Activated CD4-positive, alpha-beta T cell treated with anti-CD3 and anti-CD28 coated beads, Interleukin-2, amount 10 ng/mL, durations not matched to agents 7 days and 5 days (primary cell): ENCODE measurements at regions not wholly inside any gene's neighbourhood (a gene's known extent, or its start where the extent isn't known, plus 50 kb on each side); places are given as distances from the start of the nearest gene placed in this dataset.

Source experiments
- CTCF ChIA-PET: fragments of 350-600 bp; sonication (Branson Sonifier 250); formaldehyde crosslinking; loops from one replicate; lab custom pipeline; 2021; ENCODE audit warnings: antibody characterized with exemption; lab: Charles Lee
- POLR2A ChIA-PET: fragments of 350-600 bp; sonication (Branson Sonifier 250); formaldehyde crosslinking; loops from one replicate; lab custom pipeline; 2021; ENCODE audit warnings: antibody characterized with exemption; lab: Charles Lee
- DNase-seq: peaks from one replicate; pipeline ENCODE4 v3.0.0-alpha.2; 2020
- H3K27ac Mint-ChIP-seq: one replicate; pipeline ENCODE4 v1.8.0; 2021; ENCODE audit warnings: mild to moderate bottlenecking, moderate library complexity, mixed read lengths
- H3K27me3 Mint-ChIP-seq: one replicate; pipeline ENCODE4 v1.8.0; 2021; ENCODE audit warnings: mixed read lengths
- H3K36me3 Mint-ChIP-seq: one replicate; pipeline ENCODE4 v1.8.0; 2021; ENCODE audit warnings: low read depth, mixed read lengths
- H3K4me1 Mint-ChIP-seq: one replicate; pipeline ENCODE4 v1.8.0; 2021; ENCODE audit warnings: mixed read lengths
- H3K4me3 Mint-ChIP-seq: one replicate; pipeline ENCODE4 v1.8.0; 2021; ENCODE audit warnings: mild to moderate bottlenecking, moderate library complexity, mixed read lengths
- H3K9me3 Mint-ChIP-seq: one replicate; pipeline ENCODE4 v1.8.0; 2021; ENCODE audit warnings: mixed read lengths

DNA sequence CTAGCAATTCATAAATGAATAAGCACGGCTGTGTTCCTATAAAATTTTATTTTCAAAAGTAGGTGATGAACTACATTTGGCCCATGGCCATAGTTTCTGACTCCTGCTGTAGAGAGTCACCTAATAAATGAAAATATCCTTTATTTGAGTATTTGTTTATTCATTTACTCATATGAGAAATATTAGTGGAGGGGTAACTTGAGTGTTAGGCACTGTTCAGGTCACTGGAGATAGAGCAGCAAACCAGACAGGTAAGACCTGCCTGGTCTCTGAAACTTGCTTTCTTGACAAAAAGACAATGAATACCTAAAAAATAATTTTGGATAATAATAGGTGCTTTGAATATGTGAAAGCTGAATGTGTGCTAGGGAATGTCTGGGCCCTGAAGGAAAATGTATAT, 68.8 kb downstream of the YIPF5 start:
- Mint-ChIP-seq H3K4me3 (no peak overlapping the region), H3K27ac (no peak overlapping the region), H3K27me3 (no peaks in the 10 kb centered on the region), H3K4me1 (no peaks in the 10 kb centered on the region), H3K36me3 (no peaks in the 10 kb centered on the region), H3K9me3 (no peaks in the 10 kb centered on the region)
- ChIA-PET POLR2A (no interaction called here), CTCF (no interaction called here)
- DNase-seq: no peak

DNA sequence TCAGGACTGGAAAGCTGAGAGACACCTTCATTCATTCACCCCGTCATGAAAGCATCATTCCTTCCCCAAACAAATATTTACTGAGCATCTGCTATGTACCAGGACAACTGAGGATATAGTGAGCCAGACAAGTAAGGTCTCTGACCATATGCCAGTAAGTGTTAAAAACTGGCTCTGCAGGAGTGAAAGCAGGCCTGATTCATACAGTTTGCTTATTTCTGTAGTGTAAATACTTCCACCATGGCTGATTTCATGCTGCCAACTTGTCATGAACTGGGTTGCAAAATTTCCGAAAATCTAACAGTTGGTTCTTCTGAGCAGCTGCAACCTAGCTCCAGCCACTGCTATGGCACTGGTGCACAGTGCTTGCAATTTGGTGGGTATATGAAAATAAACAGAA, 68.1 kb downstream of the YIPF5 start:
- DNase-seq: no peak
- H3K36me3 Mint-ChIP-seq: no peaks in the 10 kb centered on the region
- CTCF ChIA-PET: no interaction called here
- H3K4me3 Mint-ChIP-seq: no peak overlapping the region
- POLR2A ChIA-PET: no interaction called here
- no peaks in the 10 kb centered on the region for H3K9me3 Mint-ChIP-seq
- H3K27me3 Mint-ChIP-seq: no peaks in the 10 kb centered on the region
- H3K4me1 Mint-ChIP-seq: no peaks in the 10 kb centered on the region
- H3K27ac Mint-ChIP-seq: no peak overlapping the region

DNA sequence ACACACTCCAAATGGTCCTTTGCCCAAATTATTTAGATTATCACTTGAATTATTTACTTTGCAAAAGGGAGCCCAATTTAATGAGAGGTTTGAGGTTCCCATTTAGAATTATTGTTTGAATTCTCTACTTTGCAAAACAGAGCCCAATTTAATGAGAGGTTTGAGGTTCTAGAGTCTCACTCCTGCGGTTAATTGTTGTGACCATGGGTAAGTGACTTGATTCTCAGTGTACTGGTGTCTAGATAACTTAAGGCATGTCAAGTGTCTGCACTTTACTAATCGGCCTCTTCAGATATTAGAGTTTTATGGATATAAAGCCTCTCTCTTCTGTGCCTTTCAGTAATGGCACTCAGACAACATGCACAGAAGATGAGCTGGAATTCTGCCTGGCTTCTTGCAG, 67.5 kb downstream of the YIPF5 start:
- ChIA-PET CTCF (no interaction called here), POLR2A (no interaction called here)
- no peaks in the 10 kb centered on the region for H3K36me3 Mint-ChIP-seq
- no peak overlapping the region for H3K27ac Mint-ChIP-seq
- H3K9me3 Mint-ChIP-seq: no peaks in the 10 kb centered on the region
- H3K4me1 Mint-ChIP-seq: no peaks in the 10 kb centered on the region
- H3K27me3 Mint-ChIP-seq: peaks cover 1% of the 10 kb centered on the region
- DNase-seq: no peak
- H3K4me3 Mint-ChIP-seq: no peak overlapping the region

DNA sequence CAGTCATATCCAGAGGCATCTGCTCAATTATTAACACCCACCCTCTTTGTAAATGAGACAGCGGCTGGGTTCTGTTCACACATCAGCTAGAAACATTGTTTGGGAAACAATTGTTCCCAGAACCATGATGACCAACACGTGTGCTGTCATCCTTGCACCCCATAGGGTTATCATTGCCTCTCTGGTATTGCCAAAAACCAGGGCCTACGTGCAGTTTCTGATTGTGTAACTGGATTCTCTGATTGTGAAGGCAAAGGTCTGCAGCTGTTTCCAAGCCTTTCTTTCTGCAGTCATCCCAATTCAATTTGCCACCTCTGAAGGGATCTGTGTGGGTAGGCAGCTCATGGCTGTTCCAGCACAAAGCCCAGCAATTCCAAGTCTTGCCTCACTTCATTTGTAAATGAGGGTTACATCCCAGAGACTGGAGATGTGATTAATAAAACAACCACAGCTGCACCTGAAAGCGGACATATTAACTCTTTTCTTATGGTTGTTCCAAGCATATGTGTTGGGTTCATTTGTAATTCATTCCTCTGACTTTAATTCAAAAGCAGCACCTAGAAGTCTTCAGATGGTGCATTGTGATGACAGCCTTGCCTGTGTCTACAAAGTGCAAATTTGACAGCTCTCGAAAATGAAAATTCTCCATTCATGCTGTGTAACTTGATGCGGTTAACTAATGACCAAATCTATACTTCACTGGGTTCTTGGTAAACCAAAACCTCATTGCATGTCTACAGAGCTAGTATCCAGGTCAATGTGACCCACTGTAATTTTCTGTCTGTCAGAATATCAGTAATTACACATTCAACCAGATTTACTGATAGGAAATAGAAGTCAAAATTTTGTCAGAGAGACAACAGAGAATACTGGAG, 66.6 kb downstream of the YIPF5 start:
- Mint-ChIP-seq H3K4me1 (no peaks in the 10 kb centered on the region), H3K27me3 (peaks cover 2% of the 10 kb centered on the region), H3K36me3 (no peaks in the 10 kb centered on the region), H3K9me3 (no peaks in the 10 kb centered on the region), H3K27ac (no peak overlapping the region), H3K4me3 (no peak overlapping the region)
- ChIA-PET POLR2A (no interaction called here), CTCF (no interaction called here)
- no peak for DNase-seq

DNA sequence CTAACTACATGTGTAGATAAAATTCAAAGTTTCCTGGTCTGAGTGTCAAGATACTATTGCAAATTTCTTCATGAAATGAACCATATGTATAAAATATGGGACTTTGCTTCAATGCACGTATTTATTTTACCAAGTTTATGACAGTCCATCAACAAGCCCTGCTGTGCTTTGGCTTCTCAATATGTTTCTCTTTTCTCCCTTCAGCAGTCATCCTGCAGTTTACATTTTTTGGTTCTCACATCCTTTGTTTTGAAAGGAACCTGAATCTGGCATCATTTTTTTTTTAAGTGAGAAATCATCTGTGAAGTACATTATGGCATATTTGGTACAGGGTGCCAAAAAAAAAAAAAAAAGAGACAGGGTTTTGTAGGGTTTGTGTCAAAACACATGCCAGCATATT, 65.1 kb downstream of the YIPF5 start:
- no peak for DNase-seq
- ChIA-PET CTCF (no interaction called here), POLR2A (no interaction called here)
- no peaks in the 10 kb centered on the region for H3K4me1 Mint-ChIP-seq
- no peak overlapping the region for H3K4me3 Mint-ChIP-seq
- H3K9me3 Mint-ChIP-seq: no peaks in the 10 kb centered on the region
- peaks cover 6% of the 10 kb centered on the region for H3K27me3 Mint-ChIP-seq
- no peaks in the 10 kb centered on the region for H3K36me3 Mint-ChIP-seq
- no peak overlapping the region for H3K27ac Mint-ChIP-seq

DNA sequence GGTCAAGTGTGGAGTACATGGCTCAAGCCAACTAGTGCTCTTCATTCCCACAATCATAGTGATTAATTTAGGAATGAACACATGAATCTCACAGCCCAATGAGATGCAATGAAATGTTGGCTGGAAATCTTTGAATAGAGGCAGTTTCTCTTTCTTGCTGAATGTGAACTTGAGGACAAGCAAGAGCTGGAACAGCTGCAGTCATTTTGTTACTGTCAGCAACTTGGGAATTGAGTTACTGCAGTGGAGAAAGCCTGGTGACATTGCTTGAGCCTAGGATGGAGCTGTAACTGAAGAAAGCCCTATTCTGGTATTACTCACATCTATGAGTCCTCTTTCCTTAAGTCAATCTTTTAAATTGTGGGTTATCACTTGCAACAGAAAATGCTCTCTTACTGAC, 62.3 kb downstream of the YIPF5 start:
- DNase-seq: no peak
- CTCF ChIA-PET: no interaction called here
- Mint-ChIP-seq H3K36me3 (no peaks in the 10 kb centered on the region), H3K4me3 (no peak overlapping the region), H3K27ac (no peak overlapping the region), H3K4me1 (no peaks in the 10 kb centered on the region), H3K9me3 (no peaks in the 10 kb centered on the region), H3K27me3 (peaks cover 18% of the 10 kb centered on the region)
- POLR2A ChIA-PET: no interaction called here
